T-helper 2 cell treated with Interferon-gamma antibody and Interleukin-4, amounts not matched to agents 5 μg/mL and 100 μg/mL, for 36 hours (primary cell): ENCODE measurements at regions not wholly inside any gene's neighbourhood (a gene's known extent, or its start where the extent isn't known, plus 50 kb on each side); places are given as distances from the start of the nearest gene placed in this dataset.
"Not testable (repeated sequence)": the region's sequence is repeated elsewhere in the genome, so short reads cannot be mapped to it uniquely, and the experiment has no call there.

Experiments used
- DNase-seq: peaks from one replicate; pipeline ENCODE4 v3.0.0; 2021; ENCODE audit warnings: low spot score
- H3K27ac Mint-ChIP-seq: one replicate; pipeline ENCODE4 v1.8.0; 2021; ENCODE audit warnings: mild to moderate bottlenecking, mixed read lengths
- H3K27me3 Mint-ChIP-seq: one replicate; pipeline ENCODE4 v1.8.0; 2021; ENCODE audit warnings: low read depth, mixed read lengths
- H3K36me3 Mint-ChIP-seq: one replicate; pipeline ENCODE4 v1.8.0; 2021; ENCODE audit warnings: low read depth, mixed read lengths
- H3K4me1 Mint-ChIP-seq: one replicate; pipeline ENCODE4 v1.8.0; 2021; ENCODE audit warnings: low read depth, mixed read lengths
- H3K4me3 Mint-ChIP-seq: one replicate; pipeline ENCODE4 v1.8.0; 2022; ENCODE audit warnings: mild to moderate bottlenecking, moderate library complexity, mixed read lengths
- H3K9me3 Mint-ChIP-seq: one replicate; pipeline ENCODE4 v1.8.0; 2021; ENCODE audit warnings: mixed read lengths

- no peak overlapping the region for H3K4me3 Mint-ChIP-seq
- H3K4me1 Mint-ChIP-seq: no peaks in the 10 kb centered on the region
- H3K36me3 Mint-ChIP-seq: no peaks in the 10 kb centered on the region
- DNase-seq: no peak
- H3K9me3 Mint-ChIP-seq: no peaks in the 10 kb centered on the region
- peaks cover 12% of the 10 kb centered on the region for H3K27me3 Mint-ChIP-seq
- H3K27ac Mint-ChIP-seq: no peak overlapping the region
Measured at GRCh38 chr5:57368010-57368409, 114.6 kb downstream of the ACTBL2 start.

- DNase-seq: no peak
- no peak overlapping the region for H3K4me3 Mint-ChIP-seq
Measured at GRCh38 chr5:57366744-57367143, 115.9 kb downstream of the ACTBL2 start.

GRCh38 chr5:57362951-57363350 is 119.7 kb downstream of the ACTBL2 start:
- no peaks in the 10 kb centered on the region for H3K9me3 Mint-ChIP-seq
- peaks cover 2% of the 10 kb centered on the region for H3K27me3 Mint-ChIP-seq
- no peak overlapping the region for H3K4me3 Mint-ChIP-seq
- no peak overlapping the region for H3K27ac Mint-ChIP-seq
- H3K4me1 Mint-ChIP-seq: no peaks in the 10 kb centered on the region
- no peaks in the 10 kb centered on the region for H3K36me3 Mint-ChIP-seq
- DNase-seq: no peak

More at GRCh38 chr5:57366744-57367143, 115.9 kb downstream of the ACTBL2 start:
- H3K4me1 Mint-ChIP-seq: no peaks in the 10 kb centered on the region
- no peak overlapping the region for H3K27ac Mint-ChIP-seq
- no peaks in the 10 kb centered on the region for H3K36me3 Mint-ChIP-seq
- H3K27me3 Mint-ChIP-seq: peaks cover 6% of the 10 kb centered on the region
- no peaks in the 10 kb centered on the region for H3K9me3 Mint-ChIP-seq

- Mint-ChIP-seq H3K27ac (no peak overlapping the region), H3K4me3 (no peak overlapping the region), H3K36me3 (no peaks in the 10 kb centered on the region), H3K4me1 (no peaks in the 10 kb centered on the region), H3K9me3 (no peaks in the 10 kb centered on the region), H3K27me3 (peaks cover 2% of the 10 kb centered on the region)
- no peak for DNase-seq
Measured at GRCh38 chr5:57360871-57361270, 121.7 kb downstream of the ACTBL2 start.

- H3K9me3 Mint-ChIP-seq: no peaks in the 10 kb centered on the region
Measured at GRCh38 chr5:57358796-57359592, 123.6 kb downstream of the ACTBL2 start.

GRCh38 chr5:57356850-57357249 is 125.8 kb downstream of the ACTBL2 start:
- not testable (repeated sequence) for H3K36me3 Mint-ChIP-seq, H3K4me1 Mint-ChIP-seq, H3K9me3 Mint-ChIP-seq, DNase-seq, H3K27ac Mint-ChIP-seq, H3K4me3 Mint-ChIP-seq, H3K27me3 Mint-ChIP-seq

More at GRCh38 chr5:57358796-57359592, 123.6 kb downstream of the ACTBL2 start:
- Mint-ChIP-seq H3K36me3 (no peaks in the 10 kb centered on the region), H3K27ac (no peak overlapping the region), H3K4me3 (no peak overlapping the region), H3K27me3 (peaks cover 2% of the 10 kb centered on the region), H3K4me1 (no peaks in the 10 kb centered on the region)
- no peak for DNase-seq

GRCh38 chr5:57349214-57349613 is 133.4 kb downstream of the ACTBL2 start:
- Mint-ChIP-seq H3K27me3 (no peaks in the 10 kb centered on the region), H3K4me1 (no peaks in the 10 kb centered on the region), H3K36me3 (no peaks in the 10 kb centered on the region), H3K4me3 (no peak overlapping the region), H3K27ac (no peak overlapping the region), H3K9me3 (no peaks in the 10 kb centered on the region)
- DNase-seq: no peak

- H3K4me3 Mint-ChIP-seq: no peak overlapping the region
- H3K27me3 Mint-ChIP-seq: no peaks in the 10 kb centered on the region
- H3K27ac Mint-ChIP-seq: no peak overlapping the region
- no peaks in the 10 kb centered on the region for H3K4me1 Mint-ChIP-seq
- no peak for DNase-seq
- no peaks in the 10 kb centered on the region for H3K9me3 Mint-ChIP-seq
- no peaks in the 10 kb centered on the region for H3K36me3 Mint-ChIP-seq
Measured at GRCh38 chr5:57348376-57349140, 134.1 kb downstream of the ACTBL2 start.

GRCh38 chr5:57346328-57346727 is 136.3 kb downstream of the ACTBL2 start:
- no peaks in the 10 kb centered on the region for H3K27me3 Mint-ChIP-seq
- H3K27ac Mint-ChIP-seq: no peak overlapping the region
- no peaks in the 10 kb centered on the region for H3K9me3 Mint-ChIP-seq
- DNase-seq: no peak
- H3K36me3 Mint-ChIP-seq: no peaks in the 10 kb centered on the region
- no peak overlapping the region for H3K4me3 Mint-ChIP-seq
- no peaks in the 10 kb centered on the region for H3K4me1 Mint-ChIP-seq

GRCh38 chr5:57341380-57341979 is 141.1 kb downstream of the ACTBL2 start:
- no peak overlapping the region for H3K27ac Mint-ChIP-seq
- no peak for DNase-seq
- H3K9me3 Mint-ChIP-seq: no peaks in the 10 kb centered on the region

GRCh38 chr5:57340681-57341080 is 141.9 kb downstream of the ACTBL2 start:
- no peaks in the 10 kb centered on the region for H3K36me3 Mint-ChIP-seq
- no peaks in the 10 kb centered on the region for H3K27me3 Mint-ChIP-seq
- H3K9me3 Mint-ChIP-seq: no peaks in the 10 kb centered on the region
- H3K27ac Mint-ChIP-seq: no peak overlapping the region
- peaks cover 2% of the 10 kb centered on the region for H3K4me1 Mint-ChIP-seq
- no peak overlapping the region for H3K4me3 Mint-ChIP-seq
- no peak for DNase-seq

More at GRCh38 chr5:57341380-57341979, 141.1 kb downstream of the ACTBL2 start:
- no peaks in the 10 kb centered on the region for H3K36me3 Mint-ChIP-seq
- H3K4me3 Mint-ChIP-seq: no peak overlapping the region
- H3K27me3 Mint-ChIP-seq: no peaks in the 10 kb centered on the region
- H3K4me1 Mint-ChIP-seq: peaks cover 2% of the 10 kb centered on the region

GRCh38 chr5:57339521-57339920 is 143.1 kb downstream of the ACTBL2 start:
- no peak overlapping the region for H3K27ac Mint-ChIP-seq
- no peaks in the 10 kb centered on the region for H3K9me3 Mint-ChIP-seq
- DNase-seq: no peak
- no peaks in the 10 kb centered on the region for H3K36me3 Mint-ChIP-seq
- H3K27me3 Mint-ChIP-seq: no peaks in the 10 kb centered on the region
- no peak overlapping the region for H3K4me3 Mint-ChIP-seq
- H3K4me1 Mint-ChIP-seq: peaks cover 2% of the 10 kb centered on the region

GRCh38 chr5:57338868-57339340 is 143.7 kb downstream of the ACTBL2 start:
- peaks cover 2% of the 10 kb centered on the region for H3K4me1 Mint-ChIP-seq
- H3K36me3 Mint-ChIP-seq: no peaks in the 10 kb centered on the region
- H3K27me3 Mint-ChIP-seq: no peaks in the 10 kb centered on the region
- no peak overlapping the region for H3K4me3 Mint-ChIP-seq
- no peaks in the 10 kb centered on the region for H3K9me3 Mint-ChIP-seq
- DNase-seq: no peak
- no peak overlapping the region for H3K27ac Mint-ChIP-seq
